ENCODE measurements at regions not wholly inside any gene's neighbourhood (a gene's known extent, or its start where the extent isn't known, plus 50 kb on each side); places are given as distances from the start of the nearest gene placed in this dataset.
"Not testable (repeated sequence)": the region's sequence is repeated elsewhere in the genome, so short reads cannot be mapped to it uniquely, and the experiment has no call there.

- H3K27ac ChIP-seq (ENCODE audit: low read depth, low read length), result not testable (repeated sequence)
- 0 to 2% (median 1%) methylated on average over 3 to 14 of the region's 41 CpGs for WGBS, 3 donors
Measured at GRCh38 chr5:34244281-34245031, 201.4 kb upstream of the C1QTNF3 start.

- H3K27ac ChIP-seq (ENCODE audit: low read depth, low read length), result not testable (repeated sequence)
- WGBS, 3 donors, result 0 to 15% methylated on average over 7 to 13 of the region's 31 CpGs; no CpG with 5 or more reads in 1 of the 3 donors
Measured at GRCh38 chr5:34245032-34245394, 202.0 kb upstream of the C1QTNF3 start.

GRCh38 chr5:34245813-34246212 lies 202.8 kb upstream of the C1QTNF3 start:
- 7 to 54% (median 45%) methylated on average over 1 to 2 of the region's 2 CpGs for WGBS, 3 donors
- not testable (repeated sequence) for H3K27ac ChIP-seq (ENCODE audit: low read depth, low read length)

GRCh38 chr5:34258598-34258997 lies 215.6 kb upstream of the C1QTNF3 start:
- H3K27ac ChIP-seq (ENCODE audit: low read depth, low read length), result not testable (repeated sequence)

GRCh38 chr5:34261020-34261419 lies 218.0 kb upstream of the C1QTNF3 start:
- WGBS, 3 donors, result 62 to 64% (median 63%) methylated on average over 3 of the region's 4 CpGs
- H3K27ac ChIP-seq (ENCODE audit: low read depth, low read length), result not testable (repeated sequence)

GRCh38 chr5:34266151-34266550 lies 223.1 kb upstream of the C1QTNF3 start:
- not testable (repeated sequence) for H3K27ac ChIP-seq (ENCODE audit: low read depth, low read length)

- not testable (repeated sequence) for H3K27ac ChIP-seq (ENCODE audit: low read depth, low read length)
- WGBS, 3 donors, result 25 to 44% (median 32%) methylated on average over 1 of the region's 1 CpG
Measured at GRCh38 chr5:34296759-34297158, 253.7 kb upstream of the C1QTNF3 start.

GRCh38 chr5:34329201-34329600 lies 286.2 kb upstream of the C1QTNF3 start:
- 58 to 62% (median 62%) methylated on average over 2 of the region's 2 CpGs for WGBS, 3 donors
- not testable (repeated sequence) for H3K27ac ChIP-seq (ENCODE audit: low read depth, low read length)

GRCh38 chr5:34329611-34330108 lies 286.6 kb upstream of the C1QTNF3 start:
- H3K27ac ChIP-seq (ENCODE audit: low read depth, low read length), result not testable (repeated sequence)

- not testable (repeated sequence) for H3K27ac ChIP-seq (ENCODE audit: low read depth, low read length)
Measured at GRCh38 chr5:34331928-34332454, 289.0 kb upstream of the C1QTNF3 start.

- WGBS, 3 donors, result 56 to 83% (median 75%) methylated on average over 1 of the region's 1 CpG
- H3K27ac ChIP-seq (ENCODE audit: low read depth, low read length), result not testable (repeated sequence)
Measured at GRCh38 chr5:34339408-34340001, 296.5 kb upstream of the C1QTNF3 start.

GRCh38 chr5:34354440-34354839 lies 301.7 kb upstream of the RAI14 start:
- H3K27ac ChIP-seq (ENCODE audit: low read depth, low read length), result not testable (repeated sequence)
- 67 to 91% (median 89%) methylated on average over 2 of the region's 2 CpGs for WGBS, 3 donors

- H3K27ac ChIP-seq (ENCODE audit: low read depth, low read length), result not testable (repeated sequence)
- 44 to 58% (median 53%) methylated on average over 1 of the region's 2 CpGs for WGBS, 3 donors
Measured at GRCh38 chr5:34371417-34371816, 284.7 kb upstream of the RAI14 start.

GRCh38 chr5:34371817-34372216 lies 284.3 kb upstream of the RAI14 start:
- 1 to 55% (median 45%) methylated on average over 1 of the region's 1 CpG for WGBS, 3 donors
- not testable (repeated sequence) for H3K27ac ChIP-seq (ENCODE audit: low read depth, low read length)

- 28 to 60% (median 43%) methylated on average over 4 to 5 of the region's 5 CpGs for WGBS, 3 donors
- H3K27ac ChIP-seq (ENCODE audit: low read depth, low read length), result not testable (repeated sequence)
Measured at GRCh38 chr5:34372739-34373138, 283.4 kb upstream of the RAI14 start.

- 30 to 40% (median 36%) methylated on average over 2 of the region's 2 CpGs for WGBS, 3 donors
- H3K27ac ChIP-seq (ENCODE audit: low read depth, low read length), result not testable (repeated sequence)
Measured at GRCh38 chr5:34377651-34378050, 278.5 kb upstream of the RAI14 start.

GRCh38 chr5:34378498-34378897 lies 277.6 kb upstream of the RAI14 start:
- H3K27ac ChIP-seq (ENCODE audit: low read depth, low read length), result not testable (repeated sequence)
- WGBS, 3 donors, result 63 to 89% (median 80%) methylated on average over 2 of the region's 2 CpGs

GRCh38 chr5:34388754-34389153 lies 267.4 kb upstream of the RAI14 start:
- not testable (repeated sequence) for H3K27ac ChIP-seq (ENCODE audit: low read depth, low read length)
- 33 to 63% (median 45%) methylated on average over 3 of the region's 3 CpGs for WGBS, 3 donors

GRCh38 chr5:34409373-34409772 lies 246.8 kb upstream of the RAI14 start:
- H3K27ac ChIP-seq (ENCODE audit: low read depth, low read length), result no peak overlapping the region
